HepG2 (cell line): ENCODE measurements at regions not wholly inside any gene's neighbourhood (a gene's known extent, or its start where the extent isn't known, plus 50 kb on each side); places are given as distances from the start of the nearest gene placed in this dataset.

ENCODE experiments used
- CREM ChIP-seq, 2 experiments: sonication (generic) in 1 of 2; formaldehyde crosslinking in 1 of 2; IDR thresholded peaks; 2 replicates each; pipeline versions ENCODE4 v1.4.0 to v1.6.1; 2016 to 2020; ENCODE audit warnings: antibody characterized with exemption in 1 of 2, mild to moderate bottlenecking in 1 of 2, missing genetic modification reagents in 1 of 2
- FOXC1 ChIP-seq: sonication (generic); formaldehyde crosslinking; IDR thresholded peaks from 2 replicates; pipeline ENCODE4 v1.8.0; 2022; ENCODE audit warnings: mild to moderate bottlenecking, missing genetic modification reagents, borderline replicate concordance
- POLR2AphosphoS5 ChIP-seq: IDR thresholded peaks from 2 replicates; pipeline ENCODE4 v1.6.1; 2012; ENCODE audit warnings: low read depth, low read length
- TF ChIP-seq, protein P1 (sequence below): sonication (generic); formaldehyde crosslinking; IDR thresholded peaks from 2 replicates; pipeline ENCODE4 v1.5.0; 2020; ENCODE audit warnings: mild to moderate bottlenecking, missing genetic modification reagents, moderate library complexity
- TF ChIP-seq, protein P2 (sequence below): sonication (generic); formaldehyde crosslinking; conservative IDR thresholded peaks from 2 replicates; pipeline ENCODE4 v1.4.0; 2020; ENCODE audit warnings: missing genetic modification reagents
- TF ChIP-seq, protein P3 (sequence below): fragments of 450-650 bp; IDR thresholded peaks from 2 replicates; pipeline ENCODE4 v1.6.1; 2016

DNA sequence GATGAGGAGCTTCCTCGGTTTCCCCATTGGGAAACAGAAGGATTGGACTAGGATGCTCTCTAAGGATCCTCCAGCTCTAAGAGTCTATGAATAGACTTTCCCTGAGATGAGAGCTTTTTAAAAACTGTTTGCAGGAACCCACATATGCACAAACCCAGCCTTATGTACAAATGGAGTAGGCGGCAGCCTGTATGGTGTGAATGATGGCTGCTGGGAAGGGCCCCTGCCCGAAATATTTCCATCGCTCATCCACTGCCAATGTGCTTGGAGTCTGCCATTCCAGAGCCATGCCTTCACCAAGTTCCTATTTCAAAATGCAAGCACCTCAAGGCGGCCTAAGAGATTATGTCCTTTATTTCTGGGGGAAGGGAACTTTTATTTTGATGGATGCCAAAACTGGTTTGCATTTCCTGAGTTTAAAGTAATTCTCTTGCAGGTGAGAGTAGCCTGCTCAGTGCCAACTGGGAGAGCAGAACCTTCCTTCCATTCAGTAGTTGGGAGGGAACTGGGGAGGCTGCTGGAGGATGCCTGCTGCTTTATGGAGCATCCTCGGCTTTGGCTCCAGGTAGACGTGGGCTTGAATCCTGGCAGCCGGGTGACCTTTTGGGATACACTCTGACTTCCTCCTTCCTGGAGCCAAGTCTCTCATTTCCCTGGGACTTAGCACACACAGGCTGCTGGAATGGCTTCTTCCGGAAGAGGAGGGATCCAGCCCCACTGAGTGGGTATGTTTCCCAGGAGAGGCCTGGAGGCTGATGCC is 165.9 kb downstream of the ACTL8 start:
- TF ChIP-seq CREM (IDR thresholded peaks at IDR 0.05) = no peak
- TF ChIP-seq CREM (CRISPR knock-in tag; IDR thresholded peaks at IDR 0.05) = no peak
- TF ChIP-seq, protein P1, sequence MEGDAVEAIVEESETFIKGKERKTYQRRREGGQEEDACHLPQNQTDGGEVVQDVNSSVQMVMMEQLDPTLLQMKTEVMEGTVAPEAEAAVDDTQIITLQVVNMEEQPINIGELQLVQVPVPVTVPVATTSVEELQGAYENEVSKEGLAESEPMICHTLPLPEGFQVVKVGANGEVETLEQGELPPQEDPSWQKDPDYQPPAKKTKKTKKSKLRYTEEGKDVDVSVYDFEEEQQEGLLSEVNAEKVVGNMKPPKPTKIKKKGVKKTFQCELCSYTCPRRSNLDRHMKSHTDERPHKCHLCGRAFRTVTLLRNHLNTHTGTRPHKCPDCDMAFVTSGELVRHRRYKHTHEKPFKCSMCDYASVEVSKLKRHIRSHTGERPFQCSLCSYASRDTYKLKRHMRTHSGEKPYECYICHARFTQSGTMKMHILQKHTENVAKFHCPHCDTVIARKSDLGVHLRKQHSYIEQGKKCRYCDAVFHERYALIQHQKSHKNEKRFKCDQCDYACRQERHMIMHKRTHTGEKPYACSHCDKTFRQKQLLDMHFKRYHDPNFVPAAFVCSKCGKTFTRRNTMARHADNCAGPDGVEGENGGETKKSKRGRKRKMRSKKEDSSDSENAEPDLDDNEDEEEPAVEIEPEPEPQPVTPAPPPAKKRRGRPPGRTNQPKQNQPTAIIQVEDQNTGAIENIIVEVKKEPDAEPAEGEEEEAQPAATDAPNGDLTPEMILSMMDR = no peak
- TF ChIP-seq, protein P2, sequence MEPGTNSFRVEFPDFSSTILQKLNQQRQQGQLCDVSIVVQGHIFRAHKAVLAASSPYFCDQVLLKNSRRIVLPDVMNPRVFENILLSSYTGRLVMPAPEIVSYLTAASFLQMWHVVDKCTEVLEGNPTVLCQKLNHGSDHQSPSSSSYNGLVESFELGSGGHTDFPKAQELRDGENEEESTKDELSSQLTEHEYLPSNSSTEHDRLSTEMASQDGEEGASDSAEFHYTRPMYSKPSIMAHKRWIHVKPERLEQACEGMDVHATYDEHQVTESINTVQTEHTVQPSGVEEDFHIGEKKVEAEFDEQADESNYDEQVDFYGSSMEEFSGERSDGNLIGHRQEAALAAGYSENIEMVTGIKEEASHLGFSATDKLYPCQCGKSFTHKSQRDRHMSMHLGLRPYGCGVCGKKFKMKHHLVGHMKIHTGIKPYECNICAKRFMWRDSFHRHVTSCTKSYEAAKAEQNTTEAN (CRISPR knock-in tag) = no peak
- no peak for TF ChIP-seq FOXC1 (CRISPR knock-in tag)
- no peak for TF ChIP-seq POLR2AphosphoS5
- TF ChIP-seq, protein P3, sequence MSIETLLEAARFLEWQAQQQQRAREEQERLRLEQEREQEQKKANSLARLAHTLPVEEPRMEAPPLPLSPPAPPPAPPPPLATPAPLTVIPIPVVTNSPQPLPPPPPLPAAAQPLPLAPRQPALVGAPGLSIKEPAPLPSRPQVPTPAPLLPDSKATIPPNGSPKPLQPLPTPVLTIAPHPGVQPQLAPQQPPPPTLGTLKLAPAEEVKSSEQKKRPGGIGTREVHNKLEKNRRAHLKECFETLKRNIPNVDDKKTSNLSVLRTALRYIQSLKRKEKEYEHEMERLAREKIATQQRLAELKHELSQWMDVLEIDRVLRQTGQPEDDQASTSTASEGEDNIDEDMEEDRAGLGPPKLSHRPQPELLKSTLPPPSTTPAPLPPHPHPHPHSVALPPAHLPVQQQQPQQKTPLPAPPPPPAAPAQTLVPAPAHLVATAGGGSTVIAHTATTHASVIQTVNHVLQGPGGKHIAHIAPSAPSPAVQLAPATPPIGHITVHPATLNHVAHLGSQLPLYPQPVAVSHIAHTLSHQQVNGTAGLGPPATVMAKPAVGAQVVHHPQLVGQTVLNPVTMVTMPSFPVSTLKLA = no peak
